ENCODE measurements at regions not wholly inside any gene's neighbourhood (a gene's known extent, or its start where the extent isn't known, plus 50 kb on each side); places are given as distances from the start of the nearest gene placed in this dataset.

- TF ChIP-seq HDAC2 (IDR thresholded peaks at IDR 0.05; ENCODE audit: borderline replicate concordance in 1 of 2, low read depth in 2 of 2, low read length in 2 of 2) (no peak), CEBPB (IDR thresholded peaks at IDR 0.05; ENCODE audit: low read depth, low read length) (no peak), JUN (IDR thresholded peaks at IDR 0.05; ENCODE audit: low read depth, low read length) (no peak), SP1 (IDR thresholded peaks at IDR 0.05; ENCODE audit: low read depth, low read length) (no peak), SP4 (IDR thresholded peaks at IDR 0.05; ENCODE audit: low read length) (no peak)
These were observed 343.9 kb downstream of the BMPER start (continued) for GRCh38 chr7:34249192-34249591.

All from H1 (cell line).